Uterus (tissue), 3 donors: ENCODE measurements at regions not wholly inside any gene's neighbourhood (a gene's known extent, or its start where the extent isn't known, plus 50 kb on each side); places are given as distances from the start of the nearest gene placed in this dataset.
"Not testable (repeated sequence)": the region's sequence is repeated elsewhere in the genome, so short reads cannot be mapped to it uniquely, and the experiment has no call there.

Source experiments
- DNase-seq, 2 donors: peaks; one replicate each; pipeline ENCODE4 v3.0.0-alpha.2; 2019 to 2020
- H3K27ac ChIP-seq, 2 donors: fragments of 200-600 bp; sonication (generic); 1 replicate in 1 of 2; 2 replicates in 1 of 2; pipeline ENCODE4 v1.5.1; 2016 to 2018
- H3K27me3 ChIP-seq, 2 donors: fragments of 200-600 bp; sonication (generic); one replicate each; pipeline ENCODE4 v1.5.1; 2018 to 2019; ENCODE audit warnings: control low read depth in 1 of 2
- H3K36me3 ChIP-seq, 2 donors: fragments of 200-600 bp; sonication (generic); one replicate each; pipeline ENCODE4 v1.5.1; 2019; ENCODE audit warnings: control low read depth in 1 of 2
- H3K4me1 ChIP-seq, 2 donors: fragments of 200-600 bp; sonication (generic); one replicate each; pipeline ENCODE4 v1.5.1; 2018 to 2019; ENCODE audit warnings: control low read depth in 1 of 2
- H3K4me3 ChIP-seq, 2 donors: fragments of 200-600 bp; sonication (generic); 1 replicate in 1 of 2; 2 replicates in 1 of 2; pipeline ENCODE4 v1.5.1; 2018 to 2019; ENCODE audit warnings: mild to moderate bottlenecking in 1 of 2
- H3K9me3 ChIP-seq, 2 donors: fragments of 200-600 bp; sonication (generic); one replicate each; pipeline ENCODE4 v1.5.1; 2019; ENCODE audit warnings: control low read depth in 1 of 2
- POLR2A ChIP-seq, 2 donors: fragments of 450-650 bp; IDR thresholded peaks; one replicate each; pipeline ENCODE4 v1.6.1; 2016; ENCODE audit warnings: antibody characterized with exemption in 2 of 2, mild to moderate bottlenecking in 1 of 2, moderate library complexity in 1 of 2
- intact Hi-C: fragments of 100-400 bp; cut with DNase I; formaldehyde crosslinking; loops from one replicate; pipeline ENCODE4 v1.15.1; 2023; ENCODE audit warnings: low total_unique reads
- TF ChIP-seq, protein P1 (sequence below), 4 experiments: fragments of 200-600 bp in 2 of 4; fragments of 450-650 bp in 2 of 4; sonication (generic) in 2 of 4; IDR thresholded peaks; one replicate each; pipeline ENCODE4 v1.5.1; 2016 to 2019; ENCODE audit warnings: antibody characterized with exemption in 4 of 4, mild to moderate bottlenecking in 2 of 4, moderate library complexity in 1 of 4
- donor health status: DM: yes; HTN: yes; CAD: no.

- Histone ChIP-seq H3K27ac (no peak overlapping the region), H3K36me3 (no peaks in the 10 kb centered on the region), H3K4me1 (no peaks in the 10 kb centered on the region), H3K27me3 (no peaks in the 10 kb centered on the region), H3K4me3 (no peak overlapping the region), H3K9me3 (no peaks in the 10 kb centered on the region)
- DNase-seq, result no peak
- TF ChIP-seq POLR2A (IDR thresholded peaks at IDR 0.05), result no peak
- TF ChIP-seq, protein P1, sequence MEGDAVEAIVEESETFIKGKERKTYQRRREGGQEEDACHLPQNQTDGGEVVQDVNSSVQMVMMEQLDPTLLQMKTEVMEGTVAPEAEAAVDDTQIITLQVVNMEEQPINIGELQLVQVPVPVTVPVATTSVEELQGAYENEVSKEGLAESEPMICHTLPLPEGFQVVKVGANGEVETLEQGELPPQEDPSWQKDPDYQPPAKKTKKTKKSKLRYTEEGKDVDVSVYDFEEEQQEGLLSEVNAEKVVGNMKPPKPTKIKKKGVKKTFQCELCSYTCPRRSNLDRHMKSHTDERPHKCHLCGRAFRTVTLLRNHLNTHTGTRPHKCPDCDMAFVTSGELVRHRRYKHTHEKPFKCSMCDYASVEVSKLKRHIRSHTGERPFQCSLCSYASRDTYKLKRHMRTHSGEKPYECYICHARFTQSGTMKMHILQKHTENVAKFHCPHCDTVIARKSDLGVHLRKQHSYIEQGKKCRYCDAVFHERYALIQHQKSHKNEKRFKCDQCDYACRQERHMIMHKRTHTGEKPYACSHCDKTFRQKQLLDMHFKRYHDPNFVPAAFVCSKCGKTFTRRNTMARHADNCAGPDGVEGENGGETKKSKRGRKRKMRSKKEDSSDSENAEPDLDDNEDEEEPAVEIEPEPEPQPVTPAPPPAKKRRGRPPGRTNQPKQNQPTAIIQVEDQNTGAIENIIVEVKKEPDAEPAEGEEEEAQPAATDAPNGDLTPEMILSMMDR (IDR thresholded peaks at IDR 0.05), result no peak
- intact Hi-C loops, result no loop called here
Observed at GRCh38 chr15:30824518-30825195, 79.1 kb upstream of the FAN1 start.

- intact Hi-C loops, result no loop called here
- Histone ChIP-seq H3K27ac (no peak overlapping the region), H3K4me3 (no peak overlapping the region), H3K27me3 (no peaks in the 10 kb centered on the region), H3K36me3 (no peaks in the 10 kb centered on the region), H3K4me1 (no peaks in the 10 kb centered on the region), H3K9me3 (no peaks in the 10 kb centered on the region)
- TF ChIP-seq, protein P1 (IDR thresholded peaks at IDR 0.05), result no peak
- TF ChIP-seq POLR2A (IDR thresholded peaks at IDR 0.05), result no peak
- no peak for DNase-seq
Observed at GRCh38 chr15:30827625-30828303, 76.0 kb upstream of the FAN1 start.

DNA sequence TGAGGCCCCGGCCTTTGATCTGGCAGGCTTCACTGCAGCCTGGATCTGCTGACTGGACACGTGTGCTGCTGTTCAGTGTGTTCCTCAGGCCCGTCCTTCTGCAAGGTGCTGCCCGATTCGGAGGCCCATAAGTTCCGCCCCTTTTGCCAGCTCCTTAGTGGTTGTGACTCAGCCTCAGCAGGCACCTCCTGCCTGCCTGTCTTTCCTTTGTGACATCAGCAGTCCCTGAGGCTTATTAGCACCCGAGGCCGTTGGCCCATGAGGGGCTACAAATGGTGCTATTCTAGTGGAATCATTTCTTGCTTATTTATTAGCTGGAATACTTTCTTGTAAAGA, 75.4 kb upstream of the FAN1 start:
- H3K9me3 ChIP-seq, H3K36me3 ChIP-seq, intact Hi-C loops, H3K4me3 ChIP-seq, H3K27ac ChIP-seq, DNase-seq, H3K4me1 ChIP-seq, H3K27me3 ChIP-seq: not testable (repeated sequence)

DNA sequence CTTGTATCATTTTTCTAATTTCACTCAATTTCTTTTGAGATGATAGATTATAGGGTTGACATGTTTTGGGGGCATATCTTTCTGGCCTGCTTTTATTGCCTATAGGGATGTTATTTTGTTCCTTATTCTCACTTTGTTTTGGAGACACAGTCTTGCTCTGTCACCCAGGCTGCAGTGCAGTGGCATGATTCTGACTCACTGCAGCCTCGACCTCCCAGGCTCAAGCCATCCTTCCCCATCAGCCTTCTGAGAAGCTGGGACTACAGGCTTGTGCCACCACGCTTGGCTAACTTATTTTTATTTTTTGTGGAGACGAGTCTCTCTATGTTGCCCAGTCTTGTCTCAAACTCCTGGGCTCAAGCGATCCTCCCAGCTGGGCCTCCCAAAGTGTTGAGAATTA, 72.8 kb upstream of the FAN1 start:
- Histone ChIP-seq H3K4me3 (no peak overlapping the region), H3K4me1 (no peaks in the 10 kb centered on the region), H3K27me3 (no peaks in the 10 kb centered on the region), H3K36me3 (no peaks in the 10 kb centered on the region), H3K9me3 (no peaks in the 10 kb centered on the region), H3K27ac (no peak overlapping the region)
- intact Hi-C loops, result no loop called here
- TF ChIP-seq POLR2A (IDR thresholded peaks at IDR 0.05), result no peak
- TF ChIP-seq, protein P1 (IDR thresholded peaks at IDR 0.05), result no peak
- no peak for DNase-seq

- H3K9me3 ChIP-seq, H3K36me3 ChIP-seq, DNase-seq, H3K4me3 ChIP-seq, H3K27me3 ChIP-seq, H3K27ac ChIP-seq, intact Hi-C loops, H3K4me1 ChIP-seq: not testable (repeated sequence)
Observed at GRCh38 chr15:30833379-30833778, 70.3 kb upstream of the FAN1 start.

DNA sequence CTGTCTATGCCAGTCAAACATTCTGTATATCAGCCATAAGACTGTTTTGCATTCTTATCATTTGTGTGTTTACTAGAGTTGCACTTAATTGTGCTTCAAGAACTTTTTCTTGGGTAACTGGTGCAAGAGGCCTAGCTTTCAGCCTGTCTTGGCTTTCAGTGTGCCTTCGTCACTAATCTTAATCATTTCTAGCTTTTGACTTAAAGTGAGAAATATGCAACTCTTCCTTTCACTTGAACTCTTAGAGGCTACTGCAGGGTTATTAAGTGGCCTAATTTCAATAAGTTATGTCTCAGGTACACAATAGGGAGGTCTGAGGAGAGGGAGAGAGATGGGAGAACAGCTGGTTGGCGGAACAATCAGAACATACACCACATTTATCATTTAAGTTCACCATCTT, 62.1 kb upstream of the FAN1 start:
- H3K4me3 ChIP-seq, H3K4me1 ChIP-seq, H3K27me3 ChIP-seq, H3K36me3 ChIP-seq, H3K9me3 ChIP-seq, DNase-seq, H3K27ac ChIP-seq, intact Hi-C loops: not testable (repeated sequence)

DNA sequence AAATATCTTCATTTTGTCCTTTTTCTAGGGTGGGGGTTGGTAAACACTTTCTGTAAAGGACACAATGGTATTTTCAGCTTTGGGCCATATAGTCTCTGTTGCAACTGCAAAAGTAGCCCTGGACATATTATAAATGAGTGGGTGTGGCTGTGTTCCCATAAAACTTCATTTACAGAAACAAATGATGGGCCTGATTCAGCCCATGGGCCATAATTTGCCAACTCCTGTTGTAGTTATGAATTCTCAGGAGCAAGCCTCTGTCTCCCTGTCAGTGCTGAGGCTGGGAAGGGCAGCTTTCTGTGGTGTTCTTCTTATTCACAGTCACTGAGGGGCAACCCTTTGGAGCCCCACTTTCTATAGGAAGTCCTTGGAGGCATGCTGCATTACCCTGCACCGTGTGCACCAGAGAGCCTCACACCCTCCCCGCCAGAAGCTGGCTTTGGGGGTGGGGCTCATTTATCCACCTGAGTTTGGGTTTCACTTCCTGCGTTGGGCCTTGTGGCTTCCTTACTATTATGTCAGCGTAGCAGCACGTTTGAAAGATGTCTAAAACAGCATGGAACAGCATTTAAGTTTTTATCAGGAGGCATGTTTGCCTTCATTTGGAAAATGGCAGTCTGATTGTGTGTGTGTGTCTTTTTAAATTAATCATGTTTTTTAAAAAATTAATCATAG, 60.8 kb upstream of the FAN1 start:
- H3K27me3 ChIP-seq, H3K36me3 ChIP-seq, DNase-seq, H3K27ac ChIP-seq, H3K4me1 ChIP-seq, H3K9me3 ChIP-seq, intact Hi-C loops, H3K4me3 ChIP-seq: not testable (repeated sequence)

- H3K27ac ChIP-seq, DNase-seq, H3K9me3 ChIP-seq, H3K4me3 ChIP-seq, H3K36me3 ChIP-seq, H3K4me1 ChIP-seq, H3K27me3 ChIP-seq, intact Hi-C loops: not testable (repeated sequence)
Observed at GRCh38 chr15:30845536-30845935, 58.2 kb upstream of the FAN1 start.
